HG03460 (cell line): ENCODE measurements at regions not wholly inside any gene's neighbourhood (a gene's known extent, or its start where the extent isn't known, plus 50 kb on each side); places are given as distances from the start of the nearest gene placed in this dataset.
"Not testable (repeated sequence)": the region's sequence is repeated elsewhere in the genome, so short reads cannot be mapped to it uniquely, and the experiment has no call there.

ENCODE experiments used
- ATAC-seq: cut with Tn5 transposase; IDR thresholded peaks from one replicate; pipeline ENCODE4 v1.9.1; 2021; ENCODE audit not compliant: unreplicated experiment

DNA sequence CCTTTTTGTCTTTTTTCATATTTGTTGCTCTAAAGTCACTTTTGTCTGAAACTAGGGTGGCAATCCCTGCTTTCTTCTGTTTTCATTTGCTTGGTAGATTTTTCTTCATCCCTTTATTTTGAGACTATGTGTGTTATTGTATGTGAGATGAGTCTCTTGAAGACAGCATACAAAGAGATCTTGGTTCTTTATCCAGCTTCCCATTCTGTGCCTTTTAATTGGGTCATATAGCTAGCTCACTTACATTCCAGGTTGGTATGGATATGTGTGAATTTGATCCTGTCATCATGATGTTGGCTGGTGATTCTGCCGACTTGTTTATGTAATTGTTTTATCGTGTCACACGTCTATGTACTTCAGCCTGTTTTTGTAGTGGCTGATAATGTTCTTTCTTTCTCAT, 267.7 kb upstream of the MGAT4C start:
- ATAC-seq, result no peak

DNA sequence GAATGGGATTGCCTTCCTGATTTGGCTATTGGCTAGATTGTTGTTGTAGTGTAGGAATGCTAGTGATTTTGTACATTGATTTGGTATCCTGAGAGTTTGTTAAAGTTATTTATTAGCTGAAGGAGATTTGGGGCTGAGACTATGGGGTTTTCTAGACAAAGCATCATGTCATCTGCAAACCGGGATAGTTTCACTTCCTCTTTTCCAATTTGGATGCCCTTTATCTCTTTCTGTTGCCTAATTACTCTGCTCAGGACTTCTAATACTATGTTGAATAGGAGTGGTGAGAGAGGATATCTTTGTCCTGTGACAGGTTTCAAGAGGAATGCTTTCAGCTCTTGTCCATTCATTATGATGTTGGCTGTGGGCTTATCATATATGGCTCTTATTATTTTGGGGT, 265.7 kb upstream of the MGAT4C start:
- ATAC-seq, result no peak

DNA sequence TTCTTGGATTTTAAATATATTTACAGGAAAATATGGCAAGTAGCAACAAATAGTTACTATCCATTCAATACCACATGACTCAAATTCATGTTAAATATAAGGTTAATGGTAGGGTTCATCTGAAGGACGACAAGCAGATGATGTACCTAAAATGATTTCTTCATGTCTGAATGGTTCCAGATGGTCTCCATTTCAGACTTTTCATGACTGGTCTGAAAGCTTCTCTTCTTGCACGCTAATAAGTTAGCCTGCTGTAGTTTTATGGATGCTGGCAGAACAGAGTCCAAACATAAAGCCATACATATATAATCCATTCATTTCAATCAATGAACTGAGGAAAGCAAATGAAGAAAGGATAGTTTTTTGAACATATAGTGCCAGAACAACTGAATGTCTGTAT, 257.0 kb upstream of the MGAT4C start:
- ATAC-seq, result no peak

DNA sequence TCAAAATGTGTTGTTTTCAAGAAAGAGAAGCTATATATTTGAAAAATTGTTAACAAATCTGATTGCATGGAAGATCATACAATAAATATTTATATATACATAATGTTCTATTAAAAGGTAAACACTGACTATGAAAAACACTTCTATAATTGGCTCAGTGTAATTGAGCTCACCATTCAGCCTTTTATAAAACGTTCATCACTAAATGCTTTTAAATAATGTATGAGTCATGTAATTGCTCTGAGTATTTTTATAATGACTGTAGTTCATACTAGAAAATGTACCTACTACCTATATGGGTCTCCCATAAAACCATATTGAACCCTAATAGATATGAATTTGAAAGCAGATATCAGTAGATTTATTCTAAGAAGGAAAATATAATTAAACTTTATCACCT, 240.4 kb upstream of the MGAT4C start:
- no peak for ATAC-seq

DNA sequence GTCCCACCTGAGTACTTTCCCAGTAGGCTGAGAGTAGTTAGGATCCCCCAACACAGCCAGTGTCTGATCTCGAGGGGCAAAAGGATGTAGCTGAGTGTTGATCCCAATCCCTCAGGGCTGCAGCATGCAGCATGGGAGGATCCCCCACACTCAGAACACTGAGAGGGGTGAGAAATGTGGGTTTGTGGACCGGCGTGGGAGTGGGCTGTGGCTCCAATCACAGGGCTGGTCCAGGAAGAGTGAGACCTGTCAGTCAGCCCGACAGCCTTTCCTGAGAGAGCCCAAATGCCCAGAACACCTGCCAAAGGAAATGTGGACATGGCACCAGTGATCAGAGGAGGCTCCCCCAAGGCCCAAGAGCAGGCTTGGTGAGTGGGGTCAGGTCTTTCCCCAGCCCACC, 228.3 kb upstream of the MGAT4C start:
- ATAC-seq, result no peak

DNA sequence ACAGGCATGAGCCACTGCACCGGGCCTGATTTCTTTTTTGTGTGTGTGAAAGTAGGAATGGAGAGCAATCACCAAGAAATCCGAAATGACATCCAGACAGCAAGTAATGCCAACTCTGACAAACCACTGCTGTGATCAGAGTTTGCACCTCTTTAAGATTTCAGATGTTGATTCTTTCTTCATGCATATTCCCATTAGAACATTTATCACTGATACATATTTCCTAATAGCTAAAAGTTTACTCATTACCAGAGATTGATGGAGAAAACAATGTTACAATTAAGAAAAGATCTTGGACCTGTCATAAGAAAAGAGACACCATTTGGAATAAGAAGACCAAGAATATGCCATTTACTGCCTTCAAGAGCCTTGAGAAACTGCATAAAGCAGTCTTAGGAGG, 217.0 kb upstream of the MGAT4C start:
- no peak for ATAC-seq

DNA sequence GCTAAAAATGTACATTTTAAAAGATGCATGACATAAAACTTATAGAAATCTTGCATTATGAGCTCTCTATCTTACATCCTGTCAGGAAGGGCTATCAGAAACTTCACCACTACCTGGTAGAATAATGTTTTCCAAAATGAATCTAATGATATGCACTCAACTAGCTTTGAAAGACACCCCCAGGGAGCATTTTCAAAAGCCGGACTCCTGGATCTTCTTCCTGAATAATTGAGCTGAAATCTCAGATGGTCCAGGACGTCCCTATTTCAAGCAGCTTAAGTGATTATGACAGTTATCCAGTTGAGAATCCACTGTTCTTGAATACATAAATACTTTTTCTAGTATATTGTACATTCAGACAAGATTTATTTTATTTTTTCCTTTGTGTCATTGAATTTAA, 200.6 kb upstream of the MGAT4C start:
- ATAC-seq, result no peak

DNA sequence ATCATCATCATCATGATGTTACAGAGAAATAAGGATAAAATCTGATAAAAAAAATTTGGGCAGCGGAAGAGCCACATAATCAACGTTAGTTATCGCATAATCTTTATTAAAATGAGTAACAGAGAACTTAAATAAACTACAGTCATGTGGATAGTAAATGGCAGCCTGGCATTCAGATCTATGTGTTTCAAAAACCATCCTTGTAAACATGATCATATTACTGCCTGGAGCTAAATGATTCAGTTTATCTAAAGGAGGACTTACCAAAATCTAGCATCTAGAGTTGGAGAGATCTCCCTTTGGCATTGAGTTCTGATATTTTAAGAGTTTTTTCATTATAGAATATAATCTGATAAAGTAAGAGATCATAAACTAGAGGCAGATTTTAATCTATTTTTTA, 200.1 kb upstream of the MGAT4C start:
- ATAC-seq, result no peak

DNA sequence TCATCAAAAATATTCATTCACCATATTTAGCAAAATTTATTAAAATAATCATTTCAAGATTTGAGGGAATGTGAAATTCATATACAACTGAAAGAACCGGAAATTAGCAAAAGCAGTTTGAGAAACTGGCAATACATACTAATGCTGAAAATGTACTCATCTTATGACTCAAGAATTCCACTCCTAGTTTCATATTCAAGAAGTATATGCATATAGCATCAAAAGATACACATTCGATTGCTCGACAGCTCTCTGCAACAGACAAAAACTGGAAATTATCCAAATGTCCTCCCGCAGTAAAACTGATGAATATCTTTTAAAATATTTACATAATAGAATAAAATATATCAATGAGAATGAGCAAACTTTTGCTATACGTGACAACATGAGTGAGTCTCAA, 189.2 kb upstream of the MGAT4C start:
- no peak for ATAC-seq

DNA sequence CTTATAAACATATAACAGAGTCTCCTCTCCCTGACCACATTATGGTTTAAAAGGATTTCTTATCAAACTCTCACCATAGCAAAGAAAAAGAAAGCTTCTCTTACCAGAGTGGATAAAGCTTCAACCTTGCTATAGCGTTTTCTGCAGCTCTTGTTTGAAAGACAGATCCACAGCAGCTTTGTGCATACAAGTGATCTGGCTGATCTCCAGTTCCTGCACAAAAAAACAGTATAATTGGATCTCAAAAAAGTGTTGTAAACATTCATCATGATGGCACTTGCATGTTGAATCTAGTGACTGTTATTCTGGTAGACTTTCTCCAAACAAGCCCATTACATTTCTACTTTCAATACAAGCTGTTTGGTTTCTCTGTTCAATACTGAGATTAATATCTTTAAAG, 178.9 kb upstream of the MGAT4C start:
- ATAC-seq, result no peak

DNA sequence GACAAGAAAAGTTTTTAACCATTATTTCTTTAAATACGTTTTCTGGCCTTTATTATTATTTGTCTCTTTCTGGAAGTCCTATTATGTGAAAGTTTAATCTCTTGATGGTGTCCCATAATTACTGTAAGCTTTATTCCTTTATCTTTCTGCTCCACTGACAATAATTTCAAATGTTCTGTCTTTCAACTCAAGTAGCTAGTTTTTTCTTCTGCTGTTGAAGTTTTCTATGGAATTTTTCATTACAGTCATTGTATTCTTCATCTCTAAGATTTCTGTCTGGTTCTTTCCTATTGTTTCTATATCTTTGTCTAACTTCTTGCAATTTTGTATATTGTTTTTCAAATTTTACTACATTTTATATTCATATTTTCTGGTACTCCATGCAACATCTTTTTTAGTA, 173.6 kb upstream of the MGAT4C start:
- no peak for ATAC-seq

DNA sequence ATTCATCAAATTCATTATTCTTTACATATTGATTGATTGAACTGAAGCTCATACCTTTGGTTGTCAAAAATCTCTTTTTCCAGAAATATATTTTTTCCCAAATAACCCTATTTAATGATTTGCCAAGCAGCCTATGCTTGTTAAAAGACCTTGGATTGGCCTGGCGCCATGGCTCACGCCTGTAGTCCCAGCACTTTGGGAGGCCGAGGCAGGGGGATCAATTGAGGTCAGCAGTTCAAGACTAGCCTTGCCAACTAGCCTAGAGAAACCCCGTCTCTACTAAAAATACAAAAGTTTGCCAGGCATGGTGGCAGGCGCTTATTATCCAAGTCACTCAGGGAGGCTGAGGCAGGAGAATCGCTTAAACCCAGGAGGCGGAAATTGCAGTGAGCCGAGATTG, 165.1 kb upstream of the MGAT4C start:
- no peak for ATAC-seq

DNA sequence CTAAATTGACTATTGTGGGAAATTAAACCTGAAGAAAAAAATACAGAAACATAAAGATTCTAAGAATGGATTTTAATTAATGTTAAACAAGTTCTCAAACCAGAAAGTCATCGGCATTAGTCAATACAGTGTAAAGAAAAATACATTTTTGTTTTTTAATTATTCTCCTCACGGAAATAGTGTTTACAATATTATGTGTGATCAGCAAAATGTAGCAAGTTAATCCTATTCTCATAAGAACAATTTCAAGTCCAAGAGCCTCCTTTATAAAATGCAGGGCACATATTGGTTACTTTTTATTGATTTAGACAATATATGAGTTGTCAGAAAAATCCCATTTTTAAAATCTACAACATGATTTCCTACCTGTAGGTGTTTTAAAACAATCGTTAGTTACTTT, 158.0 kb upstream of the MGAT4C start:
- ATAC-seq, result no peak

DNA sequence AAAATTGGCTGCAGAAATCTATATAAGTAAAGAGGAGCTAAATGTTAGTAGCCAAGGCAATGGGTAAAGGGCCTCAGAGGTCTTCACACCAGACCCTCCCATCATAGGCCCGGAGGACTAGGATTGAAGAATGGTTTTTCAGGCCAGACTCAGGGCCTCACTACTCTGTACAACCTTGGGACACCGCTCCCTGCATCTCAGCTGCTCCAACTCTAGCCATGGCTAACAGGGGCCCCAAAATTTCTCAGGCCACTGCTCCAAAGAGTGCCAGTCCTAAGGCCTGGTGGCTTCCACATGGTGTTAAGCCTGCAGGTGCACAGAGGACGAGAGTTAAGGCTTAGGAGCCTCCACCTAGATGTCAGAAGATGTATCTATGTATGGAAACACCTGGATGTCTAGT, 155.5 kb upstream of the MGAT4C start:
- no peak for ATAC-seq

DNA sequence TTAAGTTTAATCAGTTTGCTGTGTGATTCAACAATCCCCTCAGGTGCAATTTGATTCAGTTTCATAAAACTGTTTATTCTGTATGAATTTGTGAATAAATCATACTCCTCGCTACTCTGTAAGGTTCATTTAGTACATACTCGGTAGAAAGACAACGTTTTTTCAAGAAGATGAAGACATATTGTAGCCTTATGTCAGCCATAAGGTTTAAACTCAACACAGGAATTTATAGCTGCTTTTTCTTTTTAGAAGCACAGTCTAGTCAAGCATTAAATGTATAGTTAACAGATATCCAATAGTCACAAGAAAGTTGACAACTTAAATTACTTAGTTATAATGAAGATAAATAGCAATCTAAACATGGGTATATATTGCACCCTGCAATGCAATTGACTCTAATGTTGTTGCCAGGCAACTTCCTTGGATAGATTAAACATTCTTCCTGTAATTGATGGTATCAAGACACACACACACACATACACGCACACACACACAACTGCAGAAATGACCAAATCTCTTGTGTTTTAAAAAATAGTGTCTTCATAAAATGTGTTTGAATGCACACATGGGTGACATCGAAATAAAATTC, 151.5 kb upstream of the MGAT4C start:
- no peak for ATAC-seq

DNA sequence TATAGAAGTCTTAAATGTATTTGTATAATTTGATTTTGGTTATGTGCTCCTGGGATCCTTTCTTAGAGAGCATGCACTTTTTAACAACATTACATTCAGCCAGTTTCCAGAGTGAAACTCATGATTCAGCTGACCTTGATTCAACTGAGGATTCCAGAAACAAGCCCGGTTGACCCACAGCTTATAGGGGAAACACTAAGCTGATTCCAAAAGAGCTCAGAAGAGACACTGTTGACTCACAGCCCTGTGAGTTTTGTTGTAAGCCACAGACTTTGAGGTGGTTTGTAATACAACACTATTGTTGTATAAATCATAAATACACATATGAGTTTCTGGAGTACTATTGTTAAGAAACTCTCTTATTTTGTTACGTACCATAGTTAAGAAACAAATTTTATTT, 133.8 kb upstream of the MGAT4C start:
- no peak for ATAC-seq

DNA sequence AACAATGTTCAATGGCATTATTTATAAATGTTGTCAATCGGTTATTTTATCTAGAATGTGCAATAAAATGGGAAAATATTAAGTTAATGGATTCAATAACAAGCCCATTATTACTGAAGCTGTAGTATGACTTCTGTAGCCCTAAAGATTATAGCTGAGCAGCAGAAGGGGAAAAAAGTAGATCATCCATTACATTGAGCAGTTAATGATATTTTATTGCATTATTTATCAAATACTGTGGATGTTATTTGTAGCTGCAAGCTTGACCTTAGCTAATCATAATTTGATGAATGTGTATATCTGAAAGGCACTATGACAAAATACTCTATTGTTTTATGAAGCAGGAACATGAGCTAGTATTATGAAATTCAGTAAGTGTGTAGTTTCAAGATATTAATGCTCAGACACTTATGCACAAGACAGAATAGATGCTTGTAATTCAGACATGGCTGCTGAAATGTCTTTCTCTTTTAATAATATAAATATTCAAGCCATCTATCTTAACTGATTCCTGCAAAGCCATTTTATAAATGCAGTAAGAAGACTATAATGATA, 131.5 kb upstream of the MGAT4C start:
- ATAC-seq, result no peak

DNA sequence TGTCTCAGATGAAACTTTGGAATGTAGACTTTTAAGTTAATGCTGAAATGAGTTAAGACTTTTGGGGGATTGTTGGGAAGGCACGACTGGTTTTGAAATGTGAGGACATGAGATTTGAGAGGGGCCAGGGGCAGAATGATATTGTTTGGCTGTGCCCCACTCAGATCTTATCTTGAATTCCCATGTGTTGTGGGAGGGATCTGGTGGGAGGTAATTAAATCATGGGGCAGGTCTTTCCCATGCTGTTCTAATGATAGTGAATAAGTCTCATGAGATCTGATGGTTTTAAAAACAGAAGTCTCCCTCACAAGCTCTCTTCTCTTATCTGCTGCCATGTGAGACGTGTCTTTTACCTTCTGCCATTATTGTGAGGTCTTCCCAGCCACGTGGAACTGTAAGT, 127.6 kb upstream of the MGAT4C start:
- not testable (repeated sequence) for ATAC-seq

DNA sequence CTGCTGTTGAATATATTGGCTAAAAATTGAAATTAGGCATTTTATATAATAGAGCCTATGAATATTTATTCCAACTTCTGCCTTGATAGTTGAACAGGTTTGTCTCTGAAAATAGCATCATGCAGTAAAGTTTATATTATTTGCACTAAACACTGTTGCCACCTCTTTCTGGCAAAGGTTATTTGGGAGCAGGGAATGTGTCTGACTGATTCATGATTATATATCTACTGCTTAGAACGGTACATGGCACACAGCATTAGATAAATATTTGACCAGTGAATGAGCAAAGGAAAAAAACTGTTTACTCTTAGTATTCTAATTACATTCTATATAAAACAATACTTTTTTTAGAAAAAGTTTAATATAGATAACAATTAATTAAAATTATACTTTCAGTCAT, 123.1 kb upstream of the MGAT4C start:
- ATAC-seq, result no peak

DNA sequence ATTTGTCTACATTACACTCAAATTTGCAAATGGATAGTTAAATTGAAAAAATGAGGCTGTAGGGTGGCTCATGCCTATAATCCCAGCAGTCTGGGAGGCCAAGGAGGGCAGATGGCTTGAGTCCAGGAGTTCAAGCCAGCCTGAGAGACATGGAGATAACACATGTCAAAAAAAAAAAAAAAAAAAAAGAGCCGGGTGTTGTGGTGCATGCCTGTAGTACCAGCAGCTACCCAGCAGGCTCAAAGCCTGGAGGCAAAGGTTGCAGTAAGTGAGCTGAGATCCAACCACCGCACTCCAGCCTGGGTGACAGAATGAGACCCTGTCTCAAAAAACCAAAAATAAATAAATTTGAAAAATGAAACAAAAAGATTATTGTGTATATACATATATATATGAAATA, 119.9 kb upstream of the MGAT4C start:
- no peak for ATAC-seq

DNA sequence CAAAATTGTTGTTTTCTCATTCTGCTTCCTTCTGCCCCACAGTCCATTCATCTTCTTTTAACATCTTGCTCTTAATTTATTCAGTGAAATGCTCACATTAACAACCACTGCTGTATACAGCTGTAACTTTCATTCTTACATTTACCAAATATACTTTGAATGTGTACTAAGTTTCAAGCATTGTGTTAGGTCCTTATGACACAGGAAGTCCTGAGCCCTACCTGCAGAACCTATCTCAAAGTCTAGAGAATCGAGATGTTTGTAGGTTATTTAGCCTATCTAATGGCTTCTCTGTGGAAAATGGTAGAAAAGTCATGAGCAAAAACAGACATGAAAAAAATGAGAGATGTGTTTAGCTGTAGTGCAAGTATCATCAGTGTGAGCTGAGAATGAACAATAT, 117.6 kb upstream of the MGAT4C start:
- no peak for ATAC-seq

DNA sequence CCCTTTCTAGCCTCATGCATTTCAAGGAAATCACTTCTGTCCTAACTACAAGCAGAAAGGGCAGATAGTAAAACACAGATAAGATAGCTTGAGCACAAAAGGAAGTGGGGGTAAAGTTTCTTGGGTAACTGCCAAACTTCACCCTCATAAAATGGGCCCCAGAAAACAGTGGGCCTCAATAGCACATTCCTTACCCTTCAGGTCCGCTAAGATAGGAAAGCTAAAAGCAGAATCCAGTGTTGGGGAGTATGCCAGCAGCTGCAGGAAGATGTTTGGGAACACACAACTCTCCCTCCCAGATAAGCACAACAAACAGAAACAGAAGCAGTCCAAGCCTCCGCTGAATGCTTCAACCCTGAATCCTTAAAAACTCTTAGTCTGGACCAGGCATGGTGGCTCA, 110.9 kb upstream of the MGAT4C start:
- ATAC-seq, result no peak

DNA sequence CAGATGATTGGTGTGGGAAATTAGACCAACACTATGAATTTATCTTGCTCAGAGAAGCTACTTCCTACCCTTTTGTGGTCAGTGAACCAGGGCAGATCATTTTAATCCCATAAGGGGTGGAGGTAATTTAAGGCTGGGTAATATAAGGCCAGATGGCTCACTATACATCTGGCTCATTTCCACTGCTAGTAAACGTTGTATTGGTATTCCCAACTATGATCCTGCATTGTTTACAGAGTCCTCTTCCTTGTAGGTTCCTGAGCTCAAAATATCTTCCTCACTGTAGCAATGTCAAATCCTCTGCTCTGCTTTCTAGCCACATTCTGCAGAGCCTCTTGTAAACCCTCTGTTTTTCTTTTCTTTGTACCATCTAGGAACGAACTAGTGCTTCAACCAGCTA, 93.0 kb upstream of the MGAT4C start:
- no peak for ATAC-seq
